SU-DHL-6 (cell line): ENCODE measurements at regions not wholly inside any gene's neighbourhood (a gene's known extent, or its start where the extent isn't known, plus 50 kb on each side); places are given as distances from the start of the nearest gene placed in this dataset.

Source experiments
- CTCF ChIP-seq: fragments of 200-600 bp; sonication (generic); IDR thresholded peaks from one replicate; pipeline ENCODE4 v1.5.1; 2017; ENCODE audit warnings: antibody characterized with exemption, mild to moderate bottlenecking, low read length, moderate library complexity; ENCODE audit not compliant: insufficient read depth, poor library complexity, severe bottlenecking
- EZH2phosphoT487 ChIP-seq: fragments of 200-600 bp; sonication (generic), shearing (Covaris generic); conservative IDR thresholded peaks from 2 replicates; pipeline ENCODE4 v1.6.1; 2018; ENCODE audit warnings: mild to moderate bottlenecking, antibody characterized with exemption, low read length, moderate library complexity, mixed read lengths

DNA sequence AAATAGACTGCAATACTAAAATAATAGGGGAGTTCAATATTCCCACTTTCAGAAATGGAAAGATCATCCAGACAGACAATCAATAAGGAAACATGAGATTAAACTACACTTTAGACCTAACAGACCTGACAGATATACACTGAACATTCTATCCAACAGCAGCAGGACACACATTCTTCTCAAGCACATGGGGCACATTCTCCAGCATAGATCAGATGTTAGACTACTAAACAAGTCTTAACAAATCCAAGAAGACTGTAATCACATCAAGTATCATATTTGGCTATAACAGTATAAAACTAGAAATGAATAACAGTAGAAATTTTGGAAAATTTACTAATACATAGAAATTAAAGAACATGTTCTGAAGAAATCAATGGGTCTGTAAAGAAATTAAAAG, 458.9 kb upstream of the ANKRD30A start:
- TF ChIP-seq CTCF (no peak), EZH2phosphoT487 (no peak)
